LoVo (cell line): ENCODE measurements at regions not wholly inside any gene's neighbourhood (a gene's known extent, or its start where the extent isn't known, plus 50 kb on each side); places are given as distances from the start of the nearest gene placed in this dataset.

Experiments
- DNase-seq: peaks from one replicate; pipeline ENCODE4 v3.0.0-alpha.2; 2016; ENCODE audit warnings: low spot score

DNA sequence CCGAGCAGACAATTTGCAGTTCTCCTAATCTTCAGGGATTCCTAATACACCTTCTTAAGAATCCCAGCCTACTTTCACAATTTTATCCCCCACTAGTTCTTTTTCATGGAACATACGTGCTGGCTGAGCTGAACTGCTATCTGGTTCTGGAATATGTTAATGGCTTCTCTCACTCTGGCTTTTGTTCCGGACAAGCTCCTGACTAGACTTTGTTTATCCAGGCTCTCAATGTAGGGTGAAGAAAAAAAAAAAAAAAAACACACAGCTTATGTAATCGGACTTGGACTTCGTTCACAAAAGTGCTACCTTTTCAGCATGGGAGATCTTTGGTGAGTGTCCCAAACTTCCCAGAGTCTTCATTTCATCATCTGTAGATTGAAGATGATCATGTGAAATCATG is 555.4 kb upstream of the CPEB2 start:
- no peak for DNase-seq

DNA sequence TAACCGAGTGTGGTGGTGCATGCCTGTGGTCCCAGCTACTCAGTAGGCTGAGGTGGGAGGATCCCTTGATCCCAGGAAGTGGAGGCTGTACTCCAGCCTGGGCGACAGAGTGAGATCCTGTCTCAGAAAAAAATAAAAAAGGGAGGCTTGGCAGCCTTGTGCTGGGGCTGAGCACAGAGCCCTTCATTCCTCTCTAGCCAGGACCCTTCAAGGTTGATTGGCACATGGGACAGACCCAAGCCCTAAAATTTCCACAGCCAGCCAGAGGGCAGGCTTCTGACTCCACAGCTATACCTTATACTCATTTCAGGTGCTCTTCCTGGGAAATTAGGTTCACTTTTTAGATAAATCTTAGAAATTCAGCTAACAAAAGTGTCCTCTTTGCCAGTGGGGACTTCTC is 553.0 kb upstream of the CPEB2 start:
- DNase-seq = no peak

DNA sequence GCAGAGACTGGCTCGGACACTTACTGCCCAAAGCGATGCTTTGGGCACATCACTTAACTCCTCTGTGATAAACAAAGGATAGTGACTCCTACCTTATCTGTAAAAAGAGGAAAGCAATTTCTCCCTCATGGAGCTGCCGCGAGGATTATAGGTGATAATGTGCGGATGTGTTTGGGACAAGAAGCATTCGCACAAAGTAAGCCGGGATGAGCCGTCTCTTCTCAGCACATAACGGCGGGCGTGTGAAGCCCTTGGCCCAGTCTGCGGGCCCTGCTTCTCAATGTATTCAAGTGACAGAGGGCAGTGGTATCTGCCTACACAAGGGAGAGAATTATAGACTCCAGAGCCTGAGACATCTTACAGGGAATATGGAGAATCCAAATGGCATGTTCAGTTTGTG is 550.3 kb upstream of the CPEB2 start:
- DNase-seq = no peak

DNA sequence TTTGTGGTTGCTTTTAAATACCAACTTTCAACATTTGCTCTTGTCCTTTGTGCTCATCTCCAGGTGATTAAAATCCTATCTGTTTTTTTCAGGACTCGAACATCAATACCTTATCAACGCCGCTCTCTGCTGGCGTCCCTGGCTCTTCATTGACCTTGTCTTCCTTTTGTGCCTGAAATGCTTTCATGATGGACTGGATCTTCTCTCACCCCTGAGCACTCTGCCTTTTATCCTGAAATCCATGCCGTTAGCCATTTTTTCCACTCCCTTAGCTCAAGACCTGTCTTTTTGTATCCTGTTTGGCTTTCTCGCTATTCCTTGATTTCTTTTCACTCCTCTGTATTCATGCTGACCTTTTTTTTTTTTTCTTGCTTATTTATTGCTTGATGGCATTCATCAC is 549.5 kb upstream of the CPEB2 start:
- DNase-seq = no peak

DNA sequence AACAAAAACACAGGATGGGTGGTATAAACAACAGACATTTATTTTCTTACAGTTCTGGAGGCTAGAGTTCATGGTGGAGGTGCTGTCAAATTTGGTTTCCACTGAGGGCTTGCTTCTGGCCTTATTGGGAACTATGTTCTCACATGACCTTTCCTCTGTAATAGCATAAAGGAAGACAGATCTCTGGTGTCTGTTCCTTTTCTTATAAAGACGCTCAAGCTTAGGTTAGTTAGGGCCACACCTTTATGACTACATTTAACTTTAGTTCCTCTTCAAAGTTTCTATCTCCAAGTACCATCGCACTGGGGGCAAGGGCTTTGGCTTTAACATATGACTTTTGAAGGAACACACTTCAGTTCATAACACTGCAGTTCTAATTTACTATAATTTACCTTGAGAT is 543.8 kb upstream of the CPEB2 start:
- DNase-seq = no peak

DNA sequence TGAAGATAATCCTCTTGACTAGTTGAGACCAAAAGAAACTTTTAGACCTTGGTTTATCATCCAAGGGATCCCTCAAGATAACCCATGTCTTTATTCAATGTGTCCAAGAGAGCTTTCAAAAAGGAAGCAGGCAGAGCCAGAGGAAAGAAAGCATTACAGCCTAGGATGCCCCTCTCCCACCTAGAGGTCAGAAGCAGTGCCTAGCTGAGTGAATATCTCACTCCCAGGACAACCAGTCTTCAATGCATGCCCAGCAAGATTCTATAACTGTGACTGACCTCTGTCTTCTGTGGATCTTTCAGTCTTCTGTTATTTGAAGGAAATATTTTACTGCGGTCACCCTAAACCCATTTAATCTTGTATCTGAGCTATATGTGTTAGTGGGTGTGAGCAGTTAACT is 537.2 kb upstream of the CPEB2 start:
- no peak for DNase-seq

DNA sequence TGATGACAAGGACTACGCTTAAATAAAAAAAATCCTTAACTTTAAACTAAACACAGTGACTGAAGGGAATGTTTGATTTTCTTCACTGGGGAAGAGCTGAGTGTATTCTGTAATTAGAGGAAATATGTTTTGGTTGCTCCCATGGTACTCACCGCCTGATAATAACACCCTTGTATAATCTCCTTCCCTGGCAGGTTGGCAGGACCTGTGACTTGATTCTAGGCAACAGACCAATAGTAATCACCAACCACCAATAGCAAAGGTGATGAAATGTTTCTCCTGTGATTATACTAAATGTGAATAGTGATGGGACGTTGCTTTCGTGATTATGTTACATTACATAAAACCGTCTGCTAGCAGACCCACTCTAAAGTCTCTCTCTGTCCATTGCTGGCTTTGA is 536.8 kb upstream of the CPEB2 start:
- DNase-seq = no peak

DNA sequence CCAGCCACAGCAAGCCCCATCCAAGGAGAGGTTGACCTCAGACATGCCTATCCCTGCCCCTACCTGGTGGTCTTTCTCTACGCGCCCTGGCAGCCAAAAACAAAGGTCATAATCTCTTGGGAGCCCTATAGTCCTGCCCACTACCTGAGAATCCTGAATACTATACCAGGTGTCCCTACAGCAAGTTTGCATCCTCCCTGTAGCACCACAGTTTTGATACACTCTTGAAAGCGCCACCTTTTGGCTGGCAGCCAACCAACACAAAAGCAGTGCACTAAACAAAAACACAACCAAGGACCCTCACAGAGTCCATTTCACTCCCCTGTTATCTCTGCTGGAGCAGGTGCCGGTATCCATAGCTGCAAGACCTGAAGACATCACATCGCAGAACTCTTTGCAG is 523.8 kb upstream of the CPEB2 start:
- no peak for DNase-seq

DNA sequence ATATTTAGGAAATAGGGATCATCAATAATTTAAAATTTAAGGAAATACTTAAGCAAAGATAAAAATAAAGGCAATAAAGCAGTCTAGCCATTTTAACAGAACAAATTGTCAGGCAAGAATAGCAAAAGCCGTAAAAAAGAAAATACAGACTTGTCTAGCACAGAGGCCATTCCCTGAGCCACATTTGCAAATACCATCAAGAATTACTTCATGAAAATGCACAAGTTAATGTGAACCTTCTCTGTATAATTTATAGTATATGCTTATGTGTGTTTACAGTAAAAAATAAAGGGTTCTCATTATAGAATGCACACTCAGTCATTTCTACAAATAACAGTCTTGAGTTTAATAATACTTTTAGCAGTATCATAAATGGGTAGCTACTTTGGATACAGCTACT is 505.9 kb upstream of the CPEB2 start:
- DNase-seq = no peak

DNA sequence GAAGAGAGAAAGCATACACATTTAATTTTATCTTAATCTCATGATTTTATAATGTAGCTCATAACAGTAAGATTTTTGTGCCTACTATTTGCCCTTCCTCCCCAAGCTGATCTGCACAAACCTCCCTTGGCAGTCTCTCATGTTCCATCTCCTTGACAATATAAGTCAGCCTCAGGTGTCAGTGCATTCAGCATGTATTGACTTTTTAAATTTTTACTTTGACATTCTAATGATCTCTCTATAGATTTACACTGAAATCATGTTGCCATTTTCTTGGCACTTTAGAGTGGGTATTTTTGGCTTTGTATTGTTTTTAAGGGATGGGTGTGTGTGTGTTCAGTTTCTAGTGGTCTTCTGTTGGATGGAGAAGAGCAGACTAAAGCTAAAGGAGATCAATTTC is 505.3 kb upstream of the CPEB2 start:
- DNase-seq = no peak

DNA sequence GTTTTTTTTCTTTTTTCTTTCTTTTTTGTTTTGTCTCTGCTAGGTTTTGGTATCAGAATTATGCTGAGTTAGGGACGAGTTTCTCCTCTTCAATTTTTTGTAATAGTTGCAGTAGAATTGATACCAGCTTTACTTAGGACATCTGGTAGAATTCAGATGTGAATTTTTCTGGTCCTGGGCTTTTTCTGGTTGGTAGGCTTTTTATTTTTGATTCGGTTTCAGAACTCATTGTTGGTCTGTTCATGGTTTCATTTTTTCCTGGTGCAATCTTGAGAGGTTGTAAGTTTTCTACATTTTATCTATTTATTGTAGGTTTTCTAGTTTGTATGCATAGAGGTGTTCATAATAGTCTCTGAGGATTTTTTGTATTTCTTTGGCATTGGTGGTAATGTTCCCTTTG is 498.1 kb upstream of the CPEB2 start:
- no peak for DNase-seq

DNA sequence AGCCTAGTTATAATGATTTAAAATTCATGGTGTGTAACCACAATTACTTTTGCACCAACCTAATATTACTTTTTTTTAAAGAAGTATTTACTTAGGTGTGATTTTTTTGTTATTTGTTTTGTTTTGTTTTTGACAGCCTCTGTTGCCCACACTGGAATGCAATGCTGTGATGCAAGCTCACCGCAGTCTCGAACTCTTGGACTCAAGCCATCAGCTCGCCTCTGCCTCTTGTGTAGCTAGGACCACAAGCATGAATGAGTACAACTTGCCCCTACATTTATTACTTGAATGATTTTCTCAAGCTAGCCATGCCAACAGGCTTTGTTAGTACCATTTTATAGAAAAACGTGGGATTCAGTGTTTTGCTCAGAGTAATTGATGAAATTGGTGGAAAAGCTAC is 488.8 kb upstream of the CPEB2 start:
- DNase-seq = no peak

DNA sequence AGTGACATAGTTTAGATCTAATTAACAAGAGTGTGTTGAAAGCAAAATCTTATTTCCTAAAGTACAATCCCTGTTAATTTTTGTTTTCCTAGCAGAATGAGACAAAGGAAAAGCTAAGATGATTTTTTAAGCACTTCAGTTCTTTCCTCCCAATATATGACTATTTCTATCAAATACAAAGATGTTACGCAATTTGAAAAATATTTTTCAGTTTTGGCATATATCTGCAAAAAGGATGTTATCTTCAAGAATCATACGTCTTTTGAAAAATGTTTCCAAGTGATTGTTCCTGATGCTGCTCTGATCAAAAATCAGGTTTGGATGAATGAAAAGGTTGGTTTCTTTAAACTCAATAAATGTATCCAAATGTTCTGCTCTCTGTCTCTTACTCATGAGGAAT is 486.7 kb upstream of the CPEB2 start:
- DNase-seq = no peak

DNA sequence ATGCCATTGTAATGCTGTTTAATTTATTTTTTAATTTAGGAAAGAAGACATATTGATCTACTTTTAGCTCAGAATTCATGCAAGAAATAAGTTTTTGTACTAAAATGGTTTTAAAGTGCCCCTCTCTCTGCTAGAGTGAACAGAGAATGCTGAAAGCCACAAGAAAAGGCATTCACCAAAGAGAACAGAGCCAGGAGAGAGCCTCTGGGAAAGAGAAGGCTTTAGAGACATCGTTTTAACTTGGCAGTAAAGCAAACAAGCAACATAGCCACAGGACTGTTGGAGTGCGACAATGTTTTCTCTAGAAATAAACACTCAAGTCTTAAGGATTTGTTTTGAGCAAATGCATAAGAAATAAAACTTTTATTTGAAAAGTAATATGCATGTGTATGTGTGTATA is 484.1 kb upstream of the CPEB2 start:
- no peak for DNase-seq

DNA sequence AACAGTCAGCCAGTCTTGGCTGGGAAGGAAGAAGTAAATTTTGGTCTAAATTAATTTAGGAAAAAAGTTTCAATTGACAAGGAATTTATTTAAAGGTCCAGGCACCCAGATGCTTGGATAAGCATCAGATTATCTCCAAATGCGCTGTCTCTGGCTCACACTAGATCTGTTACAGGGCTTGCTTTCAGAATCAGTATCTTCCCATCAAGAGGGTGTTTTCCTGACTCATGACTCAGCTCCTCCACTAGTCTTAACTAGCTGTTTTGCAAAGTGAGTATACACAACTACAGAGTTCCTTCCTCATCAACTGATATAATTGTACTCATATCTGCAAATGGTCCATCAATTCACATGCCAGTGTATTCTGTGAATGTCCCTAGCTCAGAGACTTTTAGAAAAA is 482.1 kb upstream of the CPEB2 start:
- DNase-seq = no peak

DNA sequence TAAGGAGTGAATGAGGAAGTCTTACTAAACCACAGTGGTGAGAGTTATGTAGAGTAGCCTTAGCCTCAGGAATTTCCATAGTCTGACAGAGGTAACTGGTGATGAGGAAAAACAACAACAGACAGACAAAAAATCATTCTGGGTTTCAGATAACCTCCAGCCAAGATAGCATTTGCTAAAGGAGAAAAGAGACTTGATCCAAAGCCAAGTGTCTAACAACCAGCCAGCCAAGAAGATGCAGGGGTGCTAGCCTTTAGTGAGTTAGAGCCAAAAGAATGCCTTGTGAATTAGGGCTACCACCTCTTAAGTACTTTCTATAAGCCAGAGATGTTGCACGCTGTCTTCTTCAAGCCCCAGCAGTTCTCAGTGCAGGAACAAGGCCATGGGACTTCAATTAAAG is 478.0 kb upstream of the CPEB2 start:
- DNase-seq = no peak

DNA sequence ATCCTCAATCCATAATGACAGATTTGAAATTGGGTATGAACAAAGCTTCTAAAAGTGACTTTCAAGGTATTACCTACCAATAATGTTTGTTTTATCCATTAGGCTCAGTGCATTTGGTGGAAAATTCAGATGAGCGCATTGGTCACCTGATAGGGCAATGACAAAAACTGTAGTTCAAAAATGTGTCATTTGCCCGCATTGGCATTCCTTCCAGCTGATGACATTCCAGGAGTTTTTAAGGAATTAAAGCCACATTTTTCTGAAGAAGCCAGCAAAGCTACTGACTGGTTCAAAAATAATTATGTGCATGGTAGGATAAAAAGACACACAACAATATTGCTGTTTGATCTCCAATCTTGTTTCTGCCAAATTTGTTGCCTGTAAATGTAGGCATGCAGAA is 473.4 kb upstream of the CPEB2 start:
- no peak for DNase-seq

DNA sequence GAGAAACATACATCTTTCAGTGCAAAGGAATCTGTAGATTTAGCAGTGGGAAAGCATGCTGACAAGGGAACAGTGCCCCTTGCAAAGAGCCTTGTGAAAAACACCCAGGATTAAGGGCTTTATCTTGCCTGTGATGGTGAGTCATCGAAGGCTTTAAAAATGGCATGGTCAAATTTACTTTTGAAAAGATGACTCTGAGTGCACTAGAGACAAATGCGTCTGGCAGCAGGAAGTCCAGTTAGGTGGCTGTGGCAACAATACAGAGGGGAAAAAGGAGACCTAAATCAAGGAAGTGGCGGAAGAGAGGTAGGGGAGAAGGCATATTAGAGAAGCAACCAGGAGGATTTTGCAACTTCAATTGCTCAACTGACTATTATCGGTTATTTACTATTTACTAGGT is 472.6 kb upstream of the CPEB2 start:
- no peak for DNase-seq

DNA sequence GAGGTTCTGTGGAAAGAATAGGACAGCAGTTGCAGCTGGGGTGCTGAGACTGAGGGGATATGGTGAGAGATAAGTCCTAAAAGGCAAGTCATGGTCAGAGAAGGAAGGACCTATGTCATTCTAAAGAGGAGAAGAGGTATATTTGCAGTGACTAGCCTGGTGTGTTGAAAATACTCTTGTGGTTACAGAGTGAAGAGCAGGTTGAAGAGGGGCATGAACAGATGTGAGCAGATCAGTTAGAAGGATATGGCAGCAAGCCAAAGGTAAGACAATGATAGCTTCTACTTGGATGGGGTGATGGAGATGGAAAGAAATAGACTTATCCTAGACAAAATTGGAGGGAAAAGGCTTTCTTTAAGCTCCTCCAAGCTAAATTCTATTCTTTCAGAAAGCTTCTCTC is 469.8 kb upstream of the CPEB2 start:
- DNase-seq = no peak

DNA sequence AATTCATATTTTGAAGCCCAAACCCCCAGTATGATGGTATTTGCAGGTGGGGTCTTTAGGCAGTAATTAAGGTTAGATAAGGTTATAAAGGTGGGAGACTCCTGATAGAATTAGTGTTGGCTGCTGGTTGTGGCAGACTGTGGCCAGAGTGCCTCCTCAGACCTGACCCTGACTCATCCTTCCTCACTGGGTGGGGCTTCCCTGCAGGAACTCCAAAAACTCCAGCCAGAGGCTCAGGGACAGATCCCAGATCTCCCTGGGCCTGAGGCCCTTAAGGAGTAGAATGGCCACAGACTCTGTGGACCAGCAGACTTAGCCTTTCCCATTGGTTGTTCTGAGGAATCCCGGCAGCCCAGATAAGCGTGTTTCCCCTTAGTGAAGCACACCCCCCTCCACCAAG is 463.0 kb upstream of the CPEB2 start:
- no peak for DNase-seq

DNA sequence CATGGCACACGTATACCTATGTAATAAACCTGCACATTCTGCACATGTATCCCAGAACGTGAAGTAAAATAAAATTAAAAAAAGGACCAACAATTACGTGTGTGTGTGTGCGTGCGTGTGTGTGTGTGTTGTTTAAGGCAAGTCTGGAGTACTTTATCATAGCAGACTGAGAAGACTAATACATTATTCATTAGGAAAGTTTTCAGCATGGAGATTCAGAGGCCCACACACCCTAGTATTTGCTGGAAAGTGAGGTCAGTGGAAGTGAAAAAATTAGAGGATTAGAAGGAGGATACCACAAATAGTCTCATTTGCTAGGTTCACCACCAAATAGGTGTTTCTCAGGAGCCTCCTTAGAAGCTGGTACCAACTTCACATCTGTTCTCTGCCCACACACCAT is 457.1 kb upstream of the CPEB2 start:
- DNase-seq = no peak

DNA sequence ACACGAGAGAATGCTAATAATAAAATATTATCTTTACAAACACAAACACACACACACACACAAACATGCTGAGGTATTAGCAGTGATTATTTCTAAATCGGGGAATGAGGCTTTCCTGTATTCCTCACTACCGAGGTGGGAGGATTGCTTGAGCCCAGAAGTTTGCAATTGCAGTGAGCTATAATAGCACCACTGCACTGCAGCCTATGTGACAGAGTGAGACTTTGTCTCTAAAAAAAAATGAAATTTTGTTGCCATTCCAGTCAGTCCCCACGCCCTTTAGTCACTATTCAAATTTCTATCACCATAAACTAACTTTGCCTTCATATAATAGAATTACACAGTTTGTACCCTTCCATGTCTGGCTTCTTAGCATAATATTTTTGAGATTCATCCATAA is 456.5 kb upstream of the CPEB2 start:
- no peak for DNase-seq

DNA sequence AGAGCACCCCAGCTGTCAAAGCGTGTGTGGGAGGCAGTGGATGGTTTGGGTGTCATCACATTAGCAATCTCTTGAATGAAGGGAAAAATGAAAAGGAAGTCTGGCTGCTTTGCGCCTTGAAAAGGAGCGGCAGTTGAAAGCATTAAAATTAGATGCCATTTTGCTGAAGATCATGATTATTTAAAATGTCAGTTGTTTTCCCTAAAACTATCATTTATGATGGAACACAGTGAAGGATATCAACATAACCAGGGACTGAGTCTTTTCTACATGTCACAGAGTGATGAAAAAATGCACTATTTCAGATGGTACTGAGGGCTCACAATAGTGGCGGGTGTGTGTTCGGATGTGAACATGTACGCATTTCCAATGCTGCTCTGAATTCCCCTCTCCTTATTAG is 450.2 kb upstream of the CPEB2 start:
- DNase-seq = no peak

DNA sequence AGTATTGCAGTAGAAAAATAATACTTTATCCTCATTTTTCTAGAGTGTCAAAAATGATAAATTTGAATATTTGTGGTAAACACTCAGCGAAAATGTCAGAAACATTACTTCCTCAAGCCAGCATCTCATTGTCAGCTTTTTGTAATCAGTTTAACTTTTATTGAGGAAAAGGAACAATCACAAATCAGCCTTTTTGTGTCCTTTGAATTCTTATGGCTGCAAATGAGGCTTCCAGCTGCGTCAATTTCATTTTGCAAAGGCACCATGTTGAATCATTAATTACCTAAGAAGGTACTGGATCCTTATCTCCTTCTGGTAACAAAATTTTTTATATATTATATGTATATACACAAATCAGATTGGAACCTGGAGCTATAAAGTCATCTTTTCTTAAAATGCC is 442.6 kb upstream of the CPEB2 start:
- DNase-seq = no peak

DNA sequence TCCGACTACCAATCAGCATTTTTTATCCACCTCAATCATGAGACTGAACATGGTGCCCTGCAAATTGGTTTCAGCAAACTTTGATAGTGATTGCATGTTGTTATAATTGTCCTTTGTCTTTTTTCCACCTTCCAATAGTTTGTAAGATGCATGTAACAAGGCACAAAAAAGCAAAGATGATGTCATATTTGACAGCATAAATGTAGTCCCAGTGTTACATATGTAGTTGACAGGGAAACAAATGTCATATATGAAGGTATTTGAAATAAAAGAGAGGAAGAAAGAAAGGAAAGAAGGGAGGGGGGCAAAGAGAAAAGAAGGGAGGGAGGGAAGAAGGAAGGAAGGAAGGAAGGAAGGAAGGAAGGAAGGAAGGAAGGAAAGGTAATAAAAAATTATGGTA is 441.7 kb upstream of the CPEB2 start:
- DNase-seq = no peak

DNA sequence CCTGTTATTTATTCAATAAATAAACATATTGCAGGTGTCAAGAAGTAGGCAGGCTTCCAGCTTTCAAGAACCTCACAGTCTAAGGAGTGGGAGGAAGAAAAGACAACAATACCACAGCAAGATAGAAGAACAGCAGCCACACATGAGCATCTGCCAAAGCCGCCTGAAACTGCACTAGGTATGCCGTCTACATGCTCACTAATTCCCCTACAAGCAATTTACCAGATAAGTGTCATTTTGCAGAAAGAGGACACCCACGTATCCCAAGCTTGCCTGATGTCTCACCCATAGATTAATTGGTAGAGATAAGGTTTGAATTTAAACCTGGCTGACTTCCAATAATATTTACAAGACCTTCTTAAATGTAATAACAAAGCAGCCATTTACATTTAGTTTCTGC is 439.4 kb upstream of the CPEB2 start:
- no peak for DNase-seq
